GM12872 (cell line): ENCODE measurements at regions not wholly inside any gene's neighbourhood (a gene's known extent, or its start where the extent isn't known, plus 50 kb on each side); places are given as distances from the start of the nearest gene placed in this dataset.

Experiments
- TF ChIP-seq, protein P1 (sequence below): IDR thresholded peaks from 3 replicates; pipeline ENCODE4 v1.5.1; 2011; ENCODE audit warnings: low read depth, mild to moderate bottlenecking, low read length, moderate library complexity; ENCODE audit not compliant: insufficient read depth

DNA sequence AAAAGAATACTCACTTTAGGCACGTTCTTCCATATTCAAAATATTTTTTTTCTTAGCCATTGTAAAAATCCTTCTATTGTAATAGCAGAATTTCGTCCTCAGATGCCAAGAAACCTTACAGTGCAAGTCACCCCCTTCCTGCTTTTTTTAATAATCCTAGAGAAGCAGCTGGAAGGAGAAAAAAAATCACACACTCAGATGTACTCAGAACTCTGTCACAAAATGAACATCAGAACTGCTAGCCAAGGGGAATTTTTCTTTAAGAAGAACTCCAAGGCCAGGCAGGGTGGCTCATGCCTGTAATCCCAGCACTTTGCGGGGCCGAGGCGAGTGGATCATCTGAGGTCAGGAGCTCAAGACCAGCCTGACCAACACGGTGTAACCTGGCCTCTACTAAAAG is 127.3 kb upstream of the SPATS2L start:
- TF ChIP-seq, protein P1, sequence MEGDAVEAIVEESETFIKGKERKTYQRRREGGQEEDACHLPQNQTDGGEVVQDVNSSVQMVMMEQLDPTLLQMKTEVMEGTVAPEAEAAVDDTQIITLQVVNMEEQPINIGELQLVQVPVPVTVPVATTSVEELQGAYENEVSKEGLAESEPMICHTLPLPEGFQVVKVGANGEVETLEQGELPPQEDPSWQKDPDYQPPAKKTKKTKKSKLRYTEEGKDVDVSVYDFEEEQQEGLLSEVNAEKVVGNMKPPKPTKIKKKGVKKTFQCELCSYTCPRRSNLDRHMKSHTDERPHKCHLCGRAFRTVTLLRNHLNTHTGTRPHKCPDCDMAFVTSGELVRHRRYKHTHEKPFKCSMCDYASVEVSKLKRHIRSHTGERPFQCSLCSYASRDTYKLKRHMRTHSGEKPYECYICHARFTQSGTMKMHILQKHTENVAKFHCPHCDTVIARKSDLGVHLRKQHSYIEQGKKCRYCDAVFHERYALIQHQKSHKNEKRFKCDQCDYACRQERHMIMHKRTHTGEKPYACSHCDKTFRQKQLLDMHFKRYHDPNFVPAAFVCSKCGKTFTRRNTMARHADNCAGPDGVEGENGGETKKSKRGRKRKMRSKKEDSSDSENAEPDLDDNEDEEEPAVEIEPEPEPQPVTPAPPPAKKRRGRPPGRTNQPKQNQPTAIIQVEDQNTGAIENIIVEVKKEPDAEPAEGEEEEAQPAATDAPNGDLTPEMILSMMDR, result no peak

DNA sequence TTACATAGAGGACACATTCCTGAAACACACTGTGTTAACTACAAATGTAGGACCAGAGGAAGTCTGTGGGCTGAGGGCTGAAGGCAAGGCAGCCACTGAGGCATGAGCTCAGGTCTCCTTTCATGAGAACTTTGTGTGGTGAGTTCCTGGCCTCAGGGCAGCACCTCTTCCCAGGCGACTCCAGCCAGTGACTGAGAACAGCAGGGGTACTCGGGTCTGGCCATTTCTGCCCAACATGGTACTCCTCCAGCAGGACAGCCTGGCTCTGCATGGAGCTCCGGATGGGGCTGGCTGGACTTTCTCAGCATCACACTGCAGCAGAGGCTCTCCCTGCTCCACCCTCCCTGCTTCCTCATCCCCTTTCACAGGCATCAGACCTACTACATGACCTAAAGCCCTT is 125.5 kb upstream of the SPATS2L start:
- TF ChIP-seq, protein P1, result no peak

DNA sequence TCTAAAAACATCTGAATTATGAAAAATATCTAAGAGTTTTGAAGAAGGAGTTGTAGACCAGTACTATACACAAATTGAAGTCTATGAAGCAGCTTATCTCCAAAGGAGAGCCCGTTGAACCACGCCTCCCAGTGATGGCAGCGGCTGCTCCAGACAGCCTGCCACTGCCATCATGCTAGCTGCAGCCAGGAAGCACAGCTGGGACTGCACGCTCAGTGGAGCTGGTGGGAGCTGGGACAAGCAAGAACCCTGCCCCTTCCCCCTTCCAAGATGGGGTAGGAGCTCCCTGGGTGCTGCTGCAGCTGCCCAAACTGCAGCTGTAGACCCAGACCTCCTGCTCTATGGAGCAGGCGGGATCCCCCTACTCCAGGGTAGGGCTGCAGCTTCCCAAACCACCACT is 124.7 kb upstream of the SPATS2L start:
- TF ChIP-seq, protein P1, result no peak

DNA sequence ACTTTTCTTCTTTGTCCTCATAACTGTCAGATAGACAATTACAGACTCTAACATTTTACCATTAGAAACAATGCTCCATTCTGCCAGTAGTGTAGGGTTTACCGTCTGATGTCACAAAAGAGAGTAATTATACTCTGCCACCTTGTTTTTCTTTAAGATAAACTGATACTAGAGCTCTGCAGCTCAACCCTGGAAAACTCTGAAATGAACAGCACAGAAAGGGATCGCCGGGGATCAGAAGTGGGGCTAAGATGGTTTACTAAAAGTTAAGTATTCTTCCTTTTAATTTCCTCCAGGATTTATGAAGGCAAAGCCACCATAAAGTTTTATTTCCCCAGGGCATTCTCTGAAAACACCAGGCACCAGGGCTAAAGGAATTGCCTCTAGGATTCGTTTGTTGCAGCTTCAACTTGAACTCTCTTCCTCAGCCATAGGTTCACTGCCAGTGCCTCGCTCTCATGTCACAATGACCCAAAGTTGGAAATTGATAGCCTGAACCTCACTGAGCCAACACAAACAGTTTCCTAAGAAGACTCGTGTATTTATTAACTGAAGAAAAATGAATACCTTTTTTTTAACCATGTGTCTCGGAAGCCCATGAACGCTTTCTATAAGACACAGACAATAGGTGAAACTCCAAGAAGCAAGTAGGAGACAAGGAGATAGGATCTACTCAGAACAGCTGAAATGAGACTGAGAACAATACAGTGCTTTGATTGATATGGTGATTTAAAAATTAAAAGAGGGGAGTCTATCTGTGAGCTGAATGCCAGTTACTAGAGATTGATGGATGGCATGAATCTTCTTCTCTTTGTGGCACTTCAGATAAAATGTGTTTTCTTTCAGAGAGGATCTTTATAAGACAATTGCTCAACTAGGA is 121.5 kb upstream of the SPATS2L start:
- TF ChIP-seq, protein P1, result no peak

DNA sequence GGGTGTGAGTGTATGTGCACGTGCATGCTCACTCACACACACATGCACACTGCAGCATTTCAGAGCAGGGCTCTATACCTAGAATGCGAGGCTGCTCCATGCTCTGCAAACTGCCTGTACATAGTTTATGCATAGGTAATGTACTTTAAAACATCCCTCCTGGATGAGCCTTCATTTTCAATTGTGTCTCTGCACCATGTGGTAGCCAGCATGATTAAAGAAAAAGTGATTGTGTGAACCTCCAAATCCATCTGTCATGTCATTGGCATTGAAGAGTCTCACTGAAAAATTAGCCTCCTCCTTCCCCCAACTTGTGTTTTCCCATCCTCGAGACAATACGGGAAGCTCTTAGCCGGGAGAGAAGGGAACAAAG is 120.9 kb upstream of the SPATS2L start:
- TF ChIP-seq, protein P1, result no peak

DNA sequence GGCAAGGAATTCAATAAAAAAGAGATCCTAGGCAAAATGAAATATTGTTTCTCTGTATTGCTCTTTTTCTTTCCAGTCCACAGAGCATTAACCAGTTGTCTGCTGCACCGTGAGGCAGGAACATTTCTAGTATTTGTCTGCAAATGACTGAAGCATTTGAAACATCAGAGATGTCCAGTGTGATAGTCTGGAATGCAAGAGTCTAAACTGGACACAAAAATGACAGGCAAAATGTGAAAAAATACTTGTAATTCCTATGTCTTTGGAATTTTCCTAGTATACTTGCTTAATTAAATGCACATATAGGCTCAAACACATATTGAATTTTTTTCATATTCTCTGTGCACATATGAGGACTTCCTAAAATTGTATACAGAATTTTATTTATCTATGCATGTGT is 120.5 kb upstream of the SPATS2L start:
- TF ChIP-seq, protein P1, result no peak

DNA sequence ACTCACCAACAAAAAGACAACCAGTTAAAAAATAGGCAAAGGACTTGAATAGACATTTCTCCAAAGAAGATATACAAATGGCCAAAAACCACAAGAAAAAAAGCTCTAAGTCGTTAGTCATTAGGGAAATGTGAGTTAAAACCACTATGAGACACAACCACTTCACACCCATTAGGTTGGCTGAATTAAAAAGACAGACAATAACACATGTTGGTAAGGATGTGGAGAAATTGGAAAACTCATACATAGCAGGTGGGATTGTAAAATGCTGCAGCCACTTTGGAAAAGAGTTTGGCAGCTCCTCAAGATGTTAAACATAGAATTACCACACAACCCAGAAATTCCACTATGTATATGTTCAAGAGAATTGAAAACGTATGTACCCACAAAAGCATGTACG is 117.6 kb upstream of the SPATS2L start:
- TF ChIP-seq, protein P1, result no peak
